PC-9 (cell line): ENCODE measurements at regions not wholly inside any gene's neighbourhood (a gene's known extent, or its start where the extent isn't known, plus 50 kb on each side); places are given as distances from the start of the nearest gene placed in this dataset.

ENCODE experiments used
- EZH2 ChIP-seq: fragments of 200-600 bp; sonication (generic); IDR thresholded peaks from 2 replicates; pipeline ENCODE4 v1.8.0; 2017; ENCODE audit warnings: antibody characterized with exemption, low read depth
- TF ChIP-seq, protein P1 (sequence below): fragments of 200-600 bp; sonication (generic); conservative IDR thresholded peaks from 2 replicates; pipeline ENCODE4 v1.6.1; 2017; ENCODE audit warnings: mixed run types, antibody characterized with exemption, mild to moderate bottlenecking, moderate library complexity

- no peak for TF ChIP-seq EZH2
- TF ChIP-seq, protein P1, sequence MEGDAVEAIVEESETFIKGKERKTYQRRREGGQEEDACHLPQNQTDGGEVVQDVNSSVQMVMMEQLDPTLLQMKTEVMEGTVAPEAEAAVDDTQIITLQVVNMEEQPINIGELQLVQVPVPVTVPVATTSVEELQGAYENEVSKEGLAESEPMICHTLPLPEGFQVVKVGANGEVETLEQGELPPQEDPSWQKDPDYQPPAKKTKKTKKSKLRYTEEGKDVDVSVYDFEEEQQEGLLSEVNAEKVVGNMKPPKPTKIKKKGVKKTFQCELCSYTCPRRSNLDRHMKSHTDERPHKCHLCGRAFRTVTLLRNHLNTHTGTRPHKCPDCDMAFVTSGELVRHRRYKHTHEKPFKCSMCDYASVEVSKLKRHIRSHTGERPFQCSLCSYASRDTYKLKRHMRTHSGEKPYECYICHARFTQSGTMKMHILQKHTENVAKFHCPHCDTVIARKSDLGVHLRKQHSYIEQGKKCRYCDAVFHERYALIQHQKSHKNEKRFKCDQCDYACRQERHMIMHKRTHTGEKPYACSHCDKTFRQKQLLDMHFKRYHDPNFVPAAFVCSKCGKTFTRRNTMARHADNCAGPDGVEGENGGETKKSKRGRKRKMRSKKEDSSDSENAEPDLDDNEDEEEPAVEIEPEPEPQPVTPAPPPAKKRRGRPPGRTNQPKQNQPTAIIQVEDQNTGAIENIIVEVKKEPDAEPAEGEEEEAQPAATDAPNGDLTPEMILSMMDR = no peak
Measured at GRCh38 chr10:130854151-130854550, 457.4 kb downstream of the TCERG1L start.
